Transverse colon (tissue), 4 donors: ENCODE measurements at regions not wholly inside any gene's neighbourhood (a gene's known extent, or its start where the extent isn't known, plus 50 kb on each side); places are given as distances from the start of the nearest gene placed in this dataset.

Experiments used
- DNase-seq: peaks from one replicate; pipeline ENCODE4 v3.0.0-alpha.2; 2019
- H3K27ac ChIP-seq, 4 donors: fragments of 200-600 bp; sonication (generic); 2 replicates each; pipeline ENCODE4 v1.5.1; 2016 to 2018; ENCODE audit warnings: inconsistent platforms in 4 of 4
- H3K27me3 ChIP-seq: fragments of 200-600 bp; sonication (generic); 2 replicates; pipeline ENCODE4 v1.5.1; 2017; ENCODE audit warnings: inconsistent platforms
- H3K36me3 ChIP-seq, 4 donors: fragments of 200-600 bp; sonication (generic); 2 replicates each; pipeline ENCODE4 v1.5.1; 2017 to 2019; ENCODE audit warnings: inconsistent platforms in 4 of 4
- H3K4me1 ChIP-seq, 4 donors: fragments of 200-600 bp; sonication (generic); 2 replicates each; pipeline ENCODE4 v1.5.1; 2017 to 2020; ENCODE audit warnings: inconsistent platforms in 4 of 4
- H3K4me3 ChIP-seq, 4 donors: fragments of 200-600 bp; sonication (generic); 1 replicate in 1 of 4; 2 replicates in 3 of 4; pipeline versions ENCODE4 v1.5.1 to v1.6.1; 2017 to 2019; ENCODE audit warnings: inconsistent platforms in 4 of 4
- H3K9me3 ChIP-seq, 2 donors: fragments of 200-600 bp; sonication (generic); 2 replicates each; pipeline ENCODE4 v1.5.1; 2017 to 2019; ENCODE audit warnings: inconsistent platforms in 2 of 2
- CTCF ChIP-seq, 5 experiments: fragments of 200-600 bp in 3 of 5; fragments of 450-650 bp in 2 of 5; sonication (generic) in 3 of 5; IDR thresholded peaks; 1 replicate in 2 of 5; 2 replicates in 3 of 5; pipeline ENCODE4 v1.5.1; 2016 to 2017; ENCODE audit warnings: antibody characterized with exemption in 5 of 5, inconsistent platforms in 3 of 5, mild to moderate bottlenecking in 2 of 5, moderate library complexity in 1 of 5
- EP300 ChIP-seq: sonication (generic); formaldehyde crosslinking; IDR thresholded peaks from one replicate; pipeline ENCODE4 v1.6.1; 2017; ENCODE audit warnings: antibody characterized with exemption, low read depth
- POLR2A ChIP-seq: fragments of 450-650 bp; IDR thresholded peaks from one replicate; pipeline ENCODE4 v1.6.1; 2016; ENCODE audit warnings: antibody characterized with exemption, mild to moderate bottlenecking, moderate library complexity
- POLR2AphosphoS5 ChIP-seq, 3 donors: sonication (generic); formaldehyde crosslinking; IDR thresholded peaks; one replicate each; pipeline ENCODE4 v1.6.1; 2016; ENCODE audit warnings: antibody characterized with exemption in 3 of 3
- WGBS, 2 donors: methylation state at CpG; one replicate each; pipeline ENCODE4 v1.1.5; 2018; ENCODE audit warnings: low coverage in 1 of 2; 5-methylcytosine and 5-hydroxymethylcytosine counted together
- in situ Hi-C, 4 donors: fragments of 200-750 bp; cut with MboI; loops; one replicate each; pipeline versions ENCODE4 v1.15.0 to v1.15.1; 2017; ENCODE audit warnings: low sequenced_read_pairs in 3 of 4, low pct_ligation_motif_present in 1 of 4, low pct_unique_long_range_greater_than_20kb in 1 of 4
- intact Hi-C: fragments of 100-400 bp; cut with DNase I; formaldehyde crosslinking; loops from one replicate; pipeline ENCODE4 v1.15.1; 2023; ENCODE audit warnings: low total_unique reads

DNA sequence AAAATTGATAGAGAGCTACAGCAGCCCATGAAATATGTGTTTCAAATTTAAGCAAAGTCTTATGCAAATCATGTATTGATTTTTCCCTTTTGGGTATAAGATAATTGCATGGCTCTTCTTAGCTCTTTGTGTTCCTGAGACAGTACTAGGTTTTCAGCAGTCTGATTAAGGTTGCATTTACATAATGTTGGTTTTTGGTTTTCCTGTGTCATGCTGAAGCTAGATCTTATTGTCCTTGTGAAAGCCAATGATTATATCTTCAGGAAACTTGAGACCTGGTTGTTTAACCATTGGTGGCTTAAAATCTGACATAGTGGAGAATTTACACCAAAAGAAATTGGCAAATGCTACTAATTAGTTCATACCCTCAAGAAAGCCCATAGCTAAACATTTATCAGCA is 392.6 kb downstream of the ZPLD1 start:
- intact Hi-C loops = no loop called here
- TF ChIP-seq POLR2A (no peak), POLR2AphosphoS5 (IDR thresholded peaks at IDR 0.05) (no peak), EP300 (no peak), CTCF (IDR thresholded peaks at IDR 0.05) (no peak)

GRCh38 chr3:102830415-102830814 is 395.6 kb downstream of the ZPLD1 start:
- Histone ChIP-seq H3K27me3 (no peaks in the 10 kb centered on the region), H3K4me1 (no peaks in the 10 kb centered on the region), H3K27ac (no peak overlapping the region), H3K36me3 (no peaks in the 10 kb centered on the region), H3K9me3 (no peaks in the 10 kb centered on the region), H3K4me3 (no peak overlapping the region)
- in situ Hi-C loops = no loop called here
- no peak for DNase-seq
- intact Hi-C loops = no loop called here
- no peak for TF ChIP-seq POLR2A
- TF ChIP-seq EP300 = no peak
- no peak for TF ChIP-seq POLR2AphosphoS5 (IDR thresholded peaks at IDR 0.05)
- TF ChIP-seq CTCF (IDR thresholded peaks at IDR 0.05) = no peak
- 76% methylated on average over 3 of the region's 4 CpGs; no CpG with 5 or more reads in 1 of the 2 donors for WGBS, 2 donors

More for the DNA sequence above, 392.6 kb downstream of the ZPLD1 start:
- no peak overlapping the region for H3K4me3 ChIP-seq
- H3K4me1 ChIP-seq = no peaks in the 10 kb centered on the region
- H3K27me3 ChIP-seq = no peaks in the 10 kb centered on the region
- in situ Hi-C loops = no loop called here
- no peak for DNase-seq
- no peaks in the 10 kb centered on the region for H3K36me3 ChIP-seq
- H3K27ac ChIP-seq = no peak overlapping the region
- H3K9me3 ChIP-seq = no peaks in the 10 kb centered on the region

DNA sequence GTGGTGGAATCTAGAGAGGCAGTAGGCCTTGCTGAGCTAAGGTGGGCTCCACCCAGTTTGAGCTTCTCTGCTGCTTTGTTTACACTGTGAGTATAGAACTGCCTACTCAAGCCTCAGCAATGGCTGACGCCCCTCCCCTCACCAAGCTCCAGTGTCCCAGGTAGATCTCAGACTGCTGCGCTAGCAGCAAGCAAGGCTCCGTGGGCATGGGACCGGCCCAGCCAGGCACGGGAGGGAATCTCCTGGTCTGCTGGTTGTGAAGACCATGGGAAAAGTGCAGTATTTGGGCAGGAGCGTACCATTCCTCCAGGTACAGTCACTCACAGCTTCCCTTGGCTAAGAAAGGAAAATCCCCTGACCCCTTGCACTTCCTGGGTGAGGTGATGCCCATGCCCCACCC is 407.1 kb downstream of the ZPLD1 start:
- H3K27me3 ChIP-seq = no peaks in the 10 kb centered on the region
- H3K4me3 ChIP-seq = no peak overlapping the region
- no peak overlapping the region for H3K27ac ChIP-seq
- WGBS, 2 donors = 74% methylated on average over 6 of the region's 6 CpGs; no CpG with 5 or more reads in 1 of the 2 donors
- no peak for DNase-seq
- H3K36me3 ChIP-seq = no peaks in the 10 kb centered on the region
- H3K9me3 ChIP-seq = no peaks in the 10 kb centered on the region
- intact Hi-C loops = no loop called here
- in situ Hi-C loops = no loop called here
- H3K4me1 ChIP-seq = no peaks in the 10 kb centered on the region
- TF ChIP-seq EP300 = no peak

- TF ChIP-seq CTCF (IDR thresholded peaks at IDR 0.05) (no peak), POLR2A (no peak), EP300 (no peak), POLR2AphosphoS5 (IDR thresholded peaks at IDR 0.05) (no peak)
- no peaks in the 10 kb centered on the region for H3K9me3 ChIP-seq
- no peak for DNase-seq
- H3K36me3 ChIP-seq = no peaks in the 10 kb centered on the region
- WGBS, 2 donors = 67 to 78% methylated on average over 2 of the region's 2 CpGs
- no peak overlapping the region for H3K4me3 ChIP-seq
- intact Hi-C loops = no loop called here
- H3K27ac ChIP-seq = no peak overlapping the region
- H3K27me3 ChIP-seq = no peaks in the 10 kb centered on the region
- H3K4me1 ChIP-seq = no peaks in the 10 kb centered on the region
- in situ Hi-C loops = no loop called here
Observed at GRCh38 chr3:102866845-102867244, 432.0 kb downstream of the ZPLD1 start.

DNA sequence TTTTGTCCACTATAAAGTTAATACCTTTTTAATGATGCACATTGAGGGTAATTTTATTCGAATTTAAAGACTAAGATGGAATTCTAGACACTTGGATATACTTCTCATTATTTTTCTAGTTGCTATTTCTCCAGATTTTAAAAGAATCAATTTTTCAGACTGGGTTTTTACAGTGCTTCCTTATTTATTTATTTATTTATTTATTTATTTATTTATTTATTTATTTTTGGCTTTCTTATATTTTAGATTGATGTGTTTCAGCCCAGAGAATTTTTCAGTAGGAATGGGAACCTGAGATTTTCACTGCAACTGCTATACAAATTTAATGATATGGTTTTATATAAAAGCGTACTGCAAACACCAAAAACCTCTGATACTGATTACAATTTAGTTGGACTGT is 448.7 kb downstream of the ZPLD1 start:
- Histone ChIP-seq H3K36me3 (no peaks in the 10 kb centered on the region), H3K4me3 (no peak overlapping the region), H3K4me1 (no peaks in the 10 kb centered on the region), H3K27ac (no peak overlapping the region), H3K9me3 (no peaks in the 10 kb centered on the region), H3K27me3 (no peaks in the 10 kb centered on the region)
- intact Hi-C loops (no loop called here), in situ Hi-C loops (no loop called here)
- DNase-seq = no peak
- WGBS, 2 donors = 59 to 61% methylated on average over 2 of the region's 2 CpGs
- TF ChIP-seq POLR2AphosphoS5 (IDR thresholded peaks at IDR 0.05) = no peak
- no peak for TF ChIP-seq EP300
- TF ChIP-seq POLR2A = no peak
- no peak for TF ChIP-seq CTCF (IDR thresholded peaks at IDR 0.05)
